ENCODE measurements at regions not wholly inside any gene's neighbourhood (a gene's known extent, or its start where the extent isn't known, plus 50 kb on each side); places are given as distances from the start of the nearest gene placed in this dataset.

- TF ChIP-seq SIN3A (IDR thresholded peaks at IDR 0.05; ENCODE audit: borderline replicate concordance, insufficient read depth, low read length) (no peak), REST (IDR thresholded peaks at IDR 0.05; ENCODE audit: insufficient read depth in 1 of 2, low read depth in 2 of 2, low read length in 2 of 2) (no peak), TAF1 (IDR thresholded peaks at IDR 0.05; ENCODE audit: borderline replicate concordance, insufficient read depth, low read length) (no peak), FOXP2 (optimal IDR thresholded peaks at IDR 0.05; ENCODE audit: borderline replicate concordance, extremely low read depth, extremely low read length, insufficient read depth) (no peak), POLR2AphosphoS5 (IDR thresholded peaks at IDR 0.05; ENCODE audit: low read depth, low read length) (no peak)
Measured at GRCh38 chr16:76729525-76729924, 452.3 kb downstream of the CNTNAP4 start.

- TF ChIP-seq REST (IDR thresholded peaks at IDR 0.05; ENCODE audit: insufficient read depth in 1 of 2, low read depth in 2 of 2, low read length in 2 of 2), result no peak
Measured at GRCh38 chr16:76732894-76733293, 455.7 kb downstream of the CNTNAP4 start.

- TF ChIP-seq REST (IDR thresholded peaks at IDR 0.05; ENCODE audit: insufficient read depth in 1 of 2, low read depth in 2 of 2, low read length in 2 of 2) (no peak), TAF1 (IDR thresholded peaks at IDR 0.05; ENCODE audit: borderline replicate concordance, insufficient read depth, low read length) (no peak)
Measured at GRCh38 chr16:76741623-76742022, 449.4 kb upstream of the MON1B start.

- no peak for TF ChIP-seq TAF1 (IDR thresholded peaks at IDR 0.05; ENCODE audit: borderline replicate concordance, insufficient read depth, low read length)
- TF ChIP-seq POLR2AphosphoS5 (IDR thresholded peaks at IDR 0.05; ENCODE audit: low read depth, low read length), result no peak
- TF ChIP-seq REST (IDR thresholded peaks at IDR 0.05; ENCODE audit: insufficient read depth in 1 of 2, low read depth in 2 of 2, low read length in 2 of 2), result no peak
- TF ChIP-seq FOXP2 (optimal IDR thresholded peaks at IDR 0.05; ENCODE audit: borderline replicate concordance, extremely low read depth, extremely low read length, insufficient read depth), result no peak
- TF ChIP-seq SIN3A (IDR thresholded peaks at IDR 0.05; ENCODE audit: borderline replicate concordance, insufficient read depth, low read length), result no peak
Measured at GRCh38 chr16:76748461-76749348, 442.3 kb upstream of the MON1B start.

GRCh38 chr16:76749780-76750375 lies 441.1 kb upstream of the MON1B start:
- TF ChIP-seq REST (IDR thresholded peaks at IDR 0.05; ENCODE audit: insufficient read depth in 1 of 2, low read depth in 2 of 2, low read length in 2 of 2) (no peak), FOXP2 (optimal IDR thresholded peaks at IDR 0.05; ENCODE audit: borderline replicate concordance, extremely low read depth, extremely low read length, insufficient read depth) (no peak), TAF1 (IDR thresholded peaks at IDR 0.05; ENCODE audit: borderline replicate concordance, insufficient read depth, low read length) (no peak), SIN3A (IDR thresholded peaks at IDR 0.05; ENCODE audit: borderline replicate concordance, insufficient read depth, low read length) (no peak), POLR2AphosphoS5 (IDR thresholded peaks at IDR 0.05; ENCODE audit: low read depth, low read length) (no peak)
